GM23248 (cell line): ENCODE measurements at regions not wholly inside any gene's neighbourhood (a gene's known extent, or its start where the extent isn't known, plus 50 kb on each side); places are given as distances from the start of the nearest gene placed in this dataset.

Experiments used
- EZH2 ChIP-seq: fragments of 200-600 bp; sonication (generic); IDR thresholded peaks from 2 replicates; pipeline ENCODE4 v1.6.1; 2018; ENCODE audit warnings: antibody characterized with exemption, mild to moderate bottlenecking; ENCODE audit not compliant: insufficient read depth, poor library complexity, severe bottlenecking
- EZH2phosphoT487 ChIP-seq: fragments of 200-600 bp; sonication (generic); IDR thresholded peaks from 2 replicates; pipeline ENCODE4 v1.6.1; 2018; ENCODE audit warnings: antibody characterized with exemption, moderate library complexity, mild to moderate bottlenecking, low read depth; ENCODE audit not compliant: insufficient read depth

GRCh38 chr13:95382916-95383315 lies 81.7 kb upstream of the ABCC4 start:
- TF ChIP-seq EZH2 (no peak), EZH2phosphoT487 (no peak)
